Inferior parietal cortex (tissue), 1 donor: ENCODE measurements at regions not wholly inside any gene's neighbourhood (a gene's known extent, or its start where the extent isn't known, plus 50 kb on each side); places are given as distances from the start of the nearest gene placed in this dataset.

Source experiments
- DNase-seq: peaks from one replicate; pipeline ENCODE4 v3.0.0-alpha.2; 2016; ENCODE audit errors: extremely low spot score

DNA sequence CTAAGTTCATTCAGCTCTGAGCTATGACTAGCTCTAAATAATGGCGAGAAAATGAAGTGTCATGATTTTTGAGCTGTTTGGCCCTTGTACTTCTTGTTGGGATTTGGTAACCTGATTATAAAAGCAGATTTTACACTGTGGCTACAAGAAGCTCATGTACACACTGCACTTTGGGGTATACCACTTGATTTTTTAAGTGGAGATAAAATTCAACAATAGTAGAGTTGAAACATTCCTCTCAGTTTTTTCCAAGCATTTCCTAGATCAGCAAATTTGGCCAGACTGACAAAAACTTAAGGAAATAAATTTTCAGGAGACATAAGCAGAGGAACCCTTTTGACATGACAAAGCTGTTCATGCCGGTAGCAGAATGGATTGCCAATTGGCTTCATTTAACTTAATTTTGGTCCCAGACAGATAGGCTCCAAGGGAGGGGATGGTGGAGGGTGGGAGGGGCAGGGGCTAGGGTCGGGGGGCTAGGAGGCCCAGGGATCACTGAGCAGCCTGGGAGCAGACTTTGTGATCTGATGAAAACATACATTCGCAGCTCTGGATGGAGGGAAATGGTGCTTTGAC lies 575.9 kb downstream of the METTL15 start:
- DNase-seq = no peak

DNA sequence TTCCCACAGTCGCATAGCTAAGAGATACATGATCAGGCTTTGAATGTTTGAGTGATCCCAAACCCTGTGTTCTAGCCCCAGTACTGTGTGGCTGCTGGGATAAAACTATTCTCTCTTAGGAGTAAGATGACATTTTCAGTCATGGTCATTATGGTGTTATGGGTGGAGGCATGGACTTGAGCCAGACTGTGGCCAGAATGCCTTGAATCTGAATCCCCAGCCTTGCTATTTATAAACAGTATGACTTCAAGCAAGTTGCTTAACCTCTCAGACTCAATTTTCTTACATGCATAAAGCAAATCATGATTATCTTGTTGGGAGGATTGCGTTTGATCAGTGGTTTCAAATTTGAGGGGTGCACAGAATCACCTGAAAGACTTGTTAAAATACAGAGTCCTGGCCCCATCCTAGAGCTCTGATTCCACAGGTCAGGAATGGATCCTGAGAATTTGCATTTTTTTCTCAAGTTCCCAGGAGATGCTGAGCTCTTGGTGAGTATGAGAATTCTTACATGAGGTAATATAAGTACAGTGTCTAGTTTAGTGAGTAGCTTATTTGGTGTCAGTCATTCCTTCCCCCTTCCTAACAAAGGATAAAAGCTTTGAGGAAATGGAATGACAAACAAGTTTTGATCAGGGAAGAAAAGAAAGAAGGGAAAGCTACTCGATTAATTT lies 571.7 kb downstream of the METTL15 start:
- DNase-seq = no peak

DNA sequence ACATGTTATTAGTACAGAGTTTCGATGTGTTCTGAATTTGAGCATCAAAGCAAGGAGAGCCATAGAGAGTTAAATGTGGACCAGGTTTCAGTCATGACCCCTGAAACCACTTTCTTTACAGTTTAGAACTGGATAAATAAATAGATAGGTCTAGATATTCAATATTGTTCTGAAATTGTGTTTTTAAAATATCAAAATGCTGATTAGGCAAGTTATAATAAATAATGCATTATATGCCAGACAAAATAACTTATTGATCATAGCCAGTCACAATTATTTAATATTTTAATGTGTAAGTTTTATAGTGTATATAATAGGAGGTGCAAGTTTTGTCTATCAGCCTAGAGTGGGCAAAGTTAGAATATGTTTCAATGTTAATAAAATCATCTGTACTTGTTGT lies 569.5 kb downstream of the METTL15 start:
- no peak for DNase-seq

DNA sequence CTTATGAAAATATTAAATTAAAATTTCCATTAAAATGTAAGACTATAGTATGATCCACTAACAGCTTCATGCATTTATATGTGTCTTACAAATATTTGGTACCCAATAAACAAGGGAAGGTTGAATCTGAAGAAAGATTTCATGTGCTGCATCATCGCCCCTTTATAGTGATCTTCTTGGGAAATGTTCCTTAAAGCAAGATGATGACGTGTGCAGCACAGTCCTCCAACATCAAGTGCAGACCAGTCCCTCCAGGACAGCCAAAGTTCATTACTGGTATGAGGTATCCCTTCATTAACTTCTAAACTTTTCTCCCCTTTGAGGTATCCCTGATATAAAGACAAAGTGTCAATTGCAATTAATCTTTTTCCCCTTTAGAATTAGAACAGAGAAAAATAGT lies 567.0 kb downstream of the METTL15 start:
- no peak for DNase-seq

DNA sequence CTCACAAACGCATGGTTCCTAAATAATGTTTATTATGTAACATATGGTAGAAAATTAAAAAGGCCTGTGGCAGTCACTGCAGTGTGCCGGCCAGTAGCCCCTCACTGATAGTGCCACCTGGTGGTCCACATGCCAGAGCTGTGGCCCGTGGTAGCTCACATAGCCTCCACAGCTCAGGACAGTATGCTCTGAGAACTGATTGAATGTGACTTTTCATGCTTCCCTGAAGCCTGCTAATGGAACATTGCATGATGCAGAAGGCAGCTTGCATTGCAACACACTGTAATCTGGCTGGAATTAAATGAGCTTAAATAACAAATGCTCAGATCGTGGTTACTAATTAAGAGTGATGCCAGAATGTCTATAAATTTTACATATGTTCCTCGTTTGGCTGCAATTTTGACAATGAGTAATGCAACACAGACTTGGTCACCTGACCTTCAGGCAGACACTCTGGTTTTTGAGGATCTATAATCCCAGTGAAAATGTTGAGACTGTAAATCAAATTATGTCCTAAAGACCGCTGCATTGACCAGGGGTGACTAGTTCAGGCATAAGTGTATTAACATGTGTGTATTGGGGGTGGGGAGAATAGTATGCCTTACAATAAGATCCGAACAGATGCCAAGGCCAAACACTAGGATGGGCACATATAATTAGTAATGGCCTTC lies 566.4 kb downstream of the METTL15 start:
- DNase-seq = no peak

DNA sequence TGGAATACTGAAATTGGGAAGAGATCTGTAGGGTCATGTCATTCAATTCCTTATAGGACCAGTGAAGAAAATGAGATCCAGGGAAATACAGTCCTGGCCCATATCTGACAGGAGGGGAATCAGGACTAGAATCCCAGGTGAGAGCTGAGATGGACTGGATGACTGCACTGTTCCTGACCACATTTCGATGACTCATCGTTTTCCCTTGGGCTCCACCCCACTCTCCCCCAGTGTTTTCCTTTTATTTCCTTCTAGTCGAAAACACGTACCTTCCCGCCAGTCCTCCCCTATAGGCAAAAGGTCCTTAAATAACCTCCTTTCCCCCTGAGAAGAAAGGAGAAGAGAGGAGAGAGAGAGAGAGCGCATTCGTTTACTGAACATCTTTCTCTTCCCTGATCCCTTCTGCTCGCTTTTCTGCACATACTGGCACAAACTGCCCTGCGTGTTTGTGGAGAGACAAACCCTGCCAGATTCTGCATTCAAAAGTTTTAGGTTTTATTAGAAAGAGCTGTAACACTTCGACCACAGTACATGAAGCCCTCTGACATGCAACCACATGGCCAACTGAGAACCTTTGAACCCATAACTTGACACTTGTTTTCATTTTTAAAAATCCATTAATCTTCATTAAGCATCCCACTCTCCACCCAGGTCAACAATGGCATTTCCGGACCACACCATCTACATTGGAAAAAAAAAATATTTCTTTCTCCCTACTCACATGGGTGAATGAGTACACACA lies 565.7 kb downstream of the METTL15 start:
- no peak for DNase-seq

DNA sequence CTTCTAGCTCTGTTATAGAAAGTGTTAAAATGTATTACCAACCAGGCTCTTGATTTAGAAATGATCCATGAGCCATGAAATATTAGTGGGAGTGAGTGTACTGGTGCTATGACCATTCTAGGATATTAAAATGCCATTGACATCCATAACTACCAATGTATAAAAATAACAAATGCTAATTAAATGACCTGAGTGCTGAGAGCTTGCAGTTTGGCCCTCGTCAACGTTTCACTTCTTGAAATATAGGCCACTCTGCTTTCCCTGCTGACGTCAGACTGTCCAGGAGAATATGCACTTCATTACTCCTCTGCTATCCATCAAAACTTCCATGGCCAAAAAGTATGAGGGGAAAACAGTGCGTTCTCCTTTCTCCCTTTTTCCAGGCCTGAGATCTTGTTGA lies 563.1 kb downstream of the METTL15 start:
- no peak for DNase-seq

DNA sequence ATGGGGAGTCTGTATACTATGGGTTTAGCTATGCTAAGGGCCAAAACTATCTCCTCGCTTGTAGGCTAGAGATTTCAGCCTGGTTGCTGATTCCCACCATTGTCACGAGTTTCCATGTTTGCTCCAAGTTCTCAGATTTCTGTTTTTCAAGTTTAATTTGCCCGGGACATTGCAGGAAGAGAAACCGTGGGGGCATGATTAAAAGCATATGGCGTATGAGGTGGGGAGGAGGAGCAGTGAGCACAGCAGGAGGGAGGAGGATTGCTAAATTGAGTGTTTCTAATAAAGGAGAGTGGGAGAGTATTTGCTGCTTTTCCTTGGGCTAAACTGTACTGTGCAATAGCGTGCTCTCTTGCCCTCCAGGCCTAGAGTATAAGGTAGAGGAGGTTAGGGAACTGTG lies 558.4 kb downstream of the METTL15 start:
- no peak for DNase-seq

DNA sequence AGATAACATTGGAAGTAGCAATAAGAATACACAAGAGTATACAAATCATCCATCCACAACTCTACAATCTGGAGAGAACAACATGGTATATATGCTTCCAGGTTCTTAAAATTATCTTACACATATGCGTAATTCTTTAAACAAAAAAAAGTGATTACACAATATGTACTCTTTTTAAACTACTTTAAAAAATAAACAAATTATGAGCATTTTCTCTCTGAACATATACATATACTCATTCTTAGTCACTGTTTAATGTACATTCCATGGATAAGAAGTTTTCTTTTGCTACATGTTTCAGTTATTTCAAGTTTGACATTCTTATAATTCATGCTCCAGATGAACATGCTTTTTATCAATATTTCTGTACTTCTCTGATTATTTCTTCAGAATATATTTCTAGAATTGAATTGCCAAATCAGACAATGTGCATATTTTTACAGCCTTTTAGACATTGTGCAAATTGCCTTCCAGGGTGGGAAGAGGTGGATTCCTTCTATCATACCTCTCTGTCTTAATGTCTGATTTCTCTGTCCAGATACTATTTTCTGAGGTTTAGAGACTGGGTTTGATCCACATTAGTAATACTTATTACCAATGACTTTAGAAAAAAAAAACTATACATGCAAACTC lies 551.6 kb downstream of the METTL15 start:
- DNase-seq = no peak

DNA sequence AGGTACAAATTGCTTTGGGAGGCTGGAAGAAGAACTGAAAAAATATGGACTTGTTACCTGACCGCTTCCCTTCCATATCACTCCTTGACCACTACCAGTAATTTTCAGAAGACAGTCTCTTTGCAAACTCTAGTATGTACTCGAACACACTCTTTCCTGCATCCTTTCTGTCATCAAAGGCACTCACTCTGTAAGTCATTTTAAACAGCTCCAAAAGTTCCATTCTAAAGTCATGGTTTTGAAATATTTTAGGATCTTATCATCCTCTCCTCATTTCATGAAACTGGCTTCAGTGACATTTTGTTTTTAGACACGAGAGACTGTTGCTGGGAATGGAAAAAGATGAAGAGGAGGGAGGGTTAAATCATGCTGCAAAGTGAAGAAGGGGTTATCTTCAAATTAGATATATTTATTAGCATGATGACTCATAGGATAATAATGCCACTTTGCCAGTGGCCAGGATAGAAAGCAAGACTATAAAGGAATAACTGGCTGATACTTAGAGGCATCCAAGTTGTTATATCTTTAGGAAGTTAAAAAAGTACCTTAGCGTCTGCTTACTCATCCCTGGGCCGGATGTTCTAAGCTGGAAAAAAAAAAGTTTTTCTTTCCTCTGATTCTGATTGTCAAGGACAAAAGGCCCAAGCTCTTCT lies 549.3 kb downstream of the METTL15 start:
- DNase-seq = no peak

DNA sequence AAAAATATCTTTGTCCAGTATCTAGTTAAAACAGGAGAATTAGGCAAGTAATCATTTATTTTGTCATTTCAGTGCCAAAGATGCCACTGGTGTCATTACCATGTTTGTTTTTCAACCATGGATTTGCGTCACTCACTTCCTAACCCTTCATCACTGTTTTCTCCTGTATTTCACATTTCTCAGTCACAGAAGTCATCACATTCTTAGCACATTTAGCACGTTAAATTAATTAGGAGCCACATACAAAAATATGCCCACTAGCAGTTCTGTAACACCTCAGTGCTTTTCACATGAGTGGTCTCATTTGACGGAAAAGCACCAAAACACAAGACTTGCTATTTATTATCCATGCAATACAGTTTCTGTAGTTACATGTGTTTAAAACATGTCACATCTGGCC lies 546.0 kb downstream of the METTL15 start:
- no peak for DNase-seq

DNA sequence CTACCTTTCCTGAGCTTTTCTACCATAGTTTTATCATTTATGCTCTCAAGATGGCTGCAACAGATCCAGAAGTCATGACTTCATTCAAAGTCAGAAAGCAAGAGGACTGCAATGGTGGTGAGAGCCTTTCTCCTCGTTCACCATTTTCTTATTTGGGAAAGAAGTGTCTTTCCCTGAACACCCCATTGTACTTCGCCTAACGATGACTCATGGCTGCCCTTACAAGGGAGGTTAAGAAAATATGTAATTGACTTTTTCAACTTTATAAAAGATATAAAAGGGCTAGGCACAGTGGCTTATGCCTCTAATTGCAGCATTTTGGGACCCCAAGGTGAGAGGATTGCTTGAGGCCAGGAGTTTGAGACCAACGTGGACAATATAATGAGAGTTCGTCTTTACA lies 541.7 kb downstream of the METTL15 start:
- DNase-seq = no peak

DNA sequence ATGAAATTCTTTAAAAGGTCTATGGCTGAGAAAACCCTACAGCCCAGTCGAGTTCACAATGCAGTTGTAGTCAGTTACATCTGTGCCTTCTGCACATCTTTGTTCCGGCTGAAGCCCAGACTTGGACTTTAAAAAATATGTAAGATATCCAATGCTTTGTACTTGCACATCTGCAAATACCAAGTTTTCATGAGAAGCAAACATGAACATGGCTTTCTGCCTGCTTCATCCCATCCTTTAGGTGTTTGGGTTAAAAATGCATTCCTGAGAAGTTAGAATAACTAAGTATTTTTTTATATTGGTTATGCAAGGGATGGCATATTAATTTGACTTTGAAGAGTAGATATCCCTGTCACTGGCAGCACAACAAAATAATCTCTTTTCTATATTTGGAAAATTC lies 528.4 kb downstream of the METTL15 start:
- no peak for DNase-seq

DNA sequence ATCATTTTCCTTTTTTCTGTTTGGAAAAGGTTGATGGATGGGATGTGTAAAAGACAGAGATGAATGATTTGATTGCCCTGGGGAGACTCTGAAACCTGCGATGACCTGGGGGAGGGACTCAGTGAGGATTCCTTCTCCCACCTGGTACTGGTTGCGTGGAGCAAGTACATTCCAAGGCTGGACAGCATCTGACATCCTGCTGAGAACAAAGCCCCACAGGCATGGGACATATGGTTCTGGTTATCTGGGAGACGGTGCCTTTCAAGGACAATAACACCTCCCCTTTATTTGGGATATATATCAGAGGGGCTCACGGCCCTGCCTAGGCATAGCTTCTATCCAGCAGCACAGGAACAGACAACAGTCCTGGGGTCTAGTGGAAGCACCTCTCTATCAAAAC lies 527.8 kb downstream of the METTL15 start:
- no peak for DNase-seq

DNA sequence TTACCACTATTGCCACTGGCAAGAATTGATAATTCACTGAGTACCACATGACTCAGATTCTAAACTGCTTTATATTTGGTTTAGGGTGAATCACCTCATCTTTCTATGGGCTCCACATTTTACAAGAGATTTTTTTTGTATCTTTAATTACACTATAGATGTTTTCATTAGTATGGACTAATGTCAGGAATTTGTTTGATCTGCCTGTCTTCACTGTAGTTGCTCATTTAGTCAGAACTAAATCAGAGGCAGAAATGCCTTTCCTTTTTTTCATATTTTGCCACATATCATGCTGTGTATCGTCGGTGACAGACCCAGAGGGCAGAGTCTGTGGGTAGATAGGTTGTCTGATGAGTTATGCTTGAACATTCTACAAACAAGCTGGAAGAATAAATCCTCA lies 524.1 kb downstream of the METTL15 start:
- no peak for DNase-seq

DNA sequence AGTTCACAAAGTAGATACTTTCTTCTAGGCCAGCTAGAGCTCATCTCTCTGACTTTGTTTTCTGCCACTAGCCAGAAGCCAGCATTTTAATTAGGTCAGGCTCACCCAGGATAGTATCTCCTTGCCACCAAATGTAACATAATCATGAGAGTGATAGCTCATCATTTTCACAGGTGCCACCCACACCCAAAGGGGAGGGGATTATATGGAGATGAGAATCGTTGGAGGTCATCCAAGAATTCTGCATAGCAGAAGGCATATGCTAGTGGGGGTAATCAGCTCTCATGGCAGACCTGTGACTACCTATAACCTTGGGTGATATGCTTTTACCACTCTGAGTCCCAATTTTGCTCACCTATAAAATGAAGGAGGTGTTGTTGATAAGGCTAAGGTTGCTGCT lies 523.0 kb downstream of the METTL15 start:
- no peak for DNase-seq

DNA sequence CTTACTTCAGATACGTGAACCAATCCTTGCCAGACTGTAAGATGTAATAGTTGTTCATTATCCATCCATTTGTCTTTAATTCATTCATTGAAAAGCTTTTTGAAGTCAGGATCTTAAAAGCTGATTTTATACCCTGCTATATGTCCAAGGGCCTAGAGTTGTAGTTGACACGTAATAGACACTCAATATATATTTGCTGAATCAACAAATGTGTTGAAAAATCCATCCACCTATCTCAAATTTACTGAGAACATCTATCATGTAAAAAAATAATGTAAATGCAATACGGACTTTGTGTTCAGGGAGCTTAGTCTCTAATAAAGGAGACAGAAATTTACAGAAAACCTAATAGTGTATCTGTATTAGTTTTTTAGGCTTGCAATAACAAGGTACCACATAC lies 521.0 kb downstream of the METTL15 start:
- no peak for DNase-seq

DNA sequence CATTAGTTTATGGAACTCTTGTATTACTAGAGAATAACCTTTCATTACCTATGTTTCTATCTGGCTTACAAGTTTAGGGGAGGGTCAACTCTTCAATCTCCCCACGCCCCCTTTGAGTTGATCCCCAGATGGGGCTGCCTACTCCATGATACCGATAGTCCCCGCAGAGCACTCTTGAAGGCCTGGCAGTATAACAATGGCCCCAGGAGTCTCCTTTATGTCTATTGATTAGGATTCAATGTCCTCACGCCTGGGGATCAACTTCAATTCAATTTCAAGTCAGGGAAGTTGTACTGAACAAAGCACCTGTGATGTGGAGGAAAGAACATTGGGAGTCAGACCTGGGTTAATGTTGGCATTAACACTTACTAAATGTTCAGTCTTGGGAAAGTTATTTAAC lies 520.2 kb downstream of the METTL15 start:
- DNase-seq = no peak

DNA sequence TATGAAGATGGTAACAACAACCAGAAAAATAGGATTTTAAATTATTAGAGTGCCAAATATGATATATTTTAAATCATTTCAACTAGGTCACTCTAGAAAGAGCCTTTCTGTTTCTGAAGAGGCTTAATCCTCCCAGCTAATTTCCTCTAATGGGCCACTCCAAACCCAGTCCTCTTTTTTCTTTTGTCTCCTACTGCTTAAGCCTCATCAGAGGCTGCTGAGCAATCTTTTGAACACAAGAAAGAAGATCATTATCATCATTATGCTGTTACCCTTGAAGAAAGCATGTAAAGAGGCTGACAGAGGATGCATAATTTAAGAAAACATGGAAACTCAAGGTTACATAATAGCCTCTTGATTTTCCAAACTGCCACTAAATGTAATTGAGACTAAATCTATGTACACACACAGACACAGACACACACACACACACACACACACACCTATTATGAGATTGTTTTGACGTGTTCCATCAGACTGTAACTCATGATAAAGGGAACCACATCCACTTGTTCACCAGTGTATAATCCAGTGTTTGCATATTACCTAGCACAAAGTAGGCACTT lies 519.6 kb downstream of the METTL15 start:
- DNase-seq = no peak

DNA sequence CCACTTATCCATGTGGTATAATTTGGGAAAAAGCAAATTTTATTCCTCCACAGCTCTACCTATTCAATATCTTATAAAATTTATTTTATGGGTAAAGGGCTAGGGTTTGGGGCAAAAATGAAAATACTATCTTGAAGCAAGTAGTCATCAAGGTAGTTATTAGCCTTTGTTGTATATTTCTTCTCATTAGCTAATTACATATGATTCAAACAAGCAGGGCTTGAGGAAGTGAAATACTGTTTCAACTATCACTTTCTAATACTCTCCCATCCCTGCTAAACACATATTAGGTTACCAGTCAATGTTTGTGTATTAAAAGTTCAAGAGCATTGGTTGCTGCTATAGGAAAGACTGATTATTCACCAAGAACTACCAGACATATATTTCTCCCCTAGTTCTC lies 517.3 kb downstream of the METTL15 start:
- DNase-seq = no peak

DNA sequence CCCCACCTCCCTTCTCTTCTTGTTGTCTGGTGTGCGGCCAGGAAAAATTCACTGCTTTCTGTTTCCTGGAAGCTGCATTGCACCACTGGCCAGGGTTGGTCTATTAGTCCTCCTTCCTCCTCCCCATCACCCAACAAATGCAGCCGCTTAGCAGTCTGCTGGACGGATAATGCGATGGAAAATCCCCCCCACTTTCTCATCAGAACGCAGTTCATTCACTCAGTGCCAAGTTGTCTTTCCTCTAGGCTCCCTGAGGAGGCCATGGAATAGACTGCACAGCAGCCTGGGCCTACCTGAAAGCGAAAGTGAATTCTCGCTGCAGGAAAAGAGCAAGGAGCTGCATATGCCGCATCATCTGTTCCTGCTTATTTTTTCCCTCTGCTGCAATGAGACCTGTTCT lies 513.6 kb downstream of the METTL15 start:
- DNase-seq = no peak
